ENCODE measurements at regions not wholly inside any gene's neighbourhood (a gene's known extent, or its start where the extent isn't known, plus 50 kb on each side); places are given as distances from the start of the nearest gene placed in this dataset.

DNA sequence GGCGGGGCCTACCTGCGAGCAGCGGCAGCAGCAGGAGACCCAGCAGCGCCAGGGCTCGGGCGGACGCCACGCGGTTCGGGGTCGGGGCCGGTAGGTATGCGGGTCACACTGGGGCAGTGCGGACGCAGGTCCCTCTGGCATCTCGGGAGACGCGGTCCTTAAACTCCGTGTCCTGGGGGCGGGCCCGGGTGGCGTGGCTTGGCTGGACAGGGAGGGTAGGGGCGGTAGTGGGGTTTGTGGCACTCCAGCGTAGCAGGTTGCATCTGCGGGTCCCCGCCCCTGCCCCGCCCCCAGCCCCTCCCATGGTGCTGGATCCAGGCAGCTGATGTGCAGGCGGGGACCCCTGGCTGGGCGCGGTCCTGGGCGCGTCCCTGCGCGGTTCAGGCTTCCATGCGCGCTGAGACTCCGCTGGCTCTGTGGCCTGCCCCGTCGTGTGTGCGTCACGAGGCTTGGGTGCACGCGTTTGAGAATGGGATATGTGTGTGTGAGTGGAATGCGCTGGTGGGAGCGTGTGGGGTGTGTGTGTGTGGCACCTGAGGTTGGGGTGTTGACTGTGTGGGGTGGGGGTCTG lies 96.1 kb downstream of the WTIP start:
- TF ChIP-seq, protein P1, sequence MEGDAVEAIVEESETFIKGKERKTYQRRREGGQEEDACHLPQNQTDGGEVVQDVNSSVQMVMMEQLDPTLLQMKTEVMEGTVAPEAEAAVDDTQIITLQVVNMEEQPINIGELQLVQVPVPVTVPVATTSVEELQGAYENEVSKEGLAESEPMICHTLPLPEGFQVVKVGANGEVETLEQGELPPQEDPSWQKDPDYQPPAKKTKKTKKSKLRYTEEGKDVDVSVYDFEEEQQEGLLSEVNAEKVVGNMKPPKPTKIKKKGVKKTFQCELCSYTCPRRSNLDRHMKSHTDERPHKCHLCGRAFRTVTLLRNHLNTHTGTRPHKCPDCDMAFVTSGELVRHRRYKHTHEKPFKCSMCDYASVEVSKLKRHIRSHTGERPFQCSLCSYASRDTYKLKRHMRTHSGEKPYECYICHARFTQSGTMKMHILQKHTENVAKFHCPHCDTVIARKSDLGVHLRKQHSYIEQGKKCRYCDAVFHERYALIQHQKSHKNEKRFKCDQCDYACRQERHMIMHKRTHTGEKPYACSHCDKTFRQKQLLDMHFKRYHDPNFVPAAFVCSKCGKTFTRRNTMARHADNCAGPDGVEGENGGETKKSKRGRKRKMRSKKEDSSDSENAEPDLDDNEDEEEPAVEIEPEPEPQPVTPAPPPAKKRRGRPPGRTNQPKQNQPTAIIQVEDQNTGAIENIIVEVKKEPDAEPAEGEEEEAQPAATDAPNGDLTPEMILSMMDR (IDR thresholded peaks at IDR 0.05): no peak
- DNase-seq: no peak
- no peaks in the 10 kb centered on the region for H3K9me3 ChIP-seq
- no peaks in the 10 kb centered on the region for H3K36me3 ChIP-seq (ENCODE audit: insufficient read depth in 1 of 2, low read depth in 1 of 2)
- H3K4me3 ChIP-seq: no peak overlapping the region
- intact Hi-C loops (cut with DNase I): no loop called here
- no peaks in the 10 kb centered on the region for H3K27me3 ChIP-seq (ENCODE audit: insufficient read depth in 3 of 3, low read length in 2 of 3)
- no peaks in the 10 kb centered on the region for H3K4me1 ChIP-seq
- WGBS, 3 donors: 8 to 11% (median 11%) methylated on average over 30 to 45 of the region's 45 CpGs
- ATAC-seq: no peak
- no peak overlapping the region for H3K27ac ChIP-seq

DNA sequence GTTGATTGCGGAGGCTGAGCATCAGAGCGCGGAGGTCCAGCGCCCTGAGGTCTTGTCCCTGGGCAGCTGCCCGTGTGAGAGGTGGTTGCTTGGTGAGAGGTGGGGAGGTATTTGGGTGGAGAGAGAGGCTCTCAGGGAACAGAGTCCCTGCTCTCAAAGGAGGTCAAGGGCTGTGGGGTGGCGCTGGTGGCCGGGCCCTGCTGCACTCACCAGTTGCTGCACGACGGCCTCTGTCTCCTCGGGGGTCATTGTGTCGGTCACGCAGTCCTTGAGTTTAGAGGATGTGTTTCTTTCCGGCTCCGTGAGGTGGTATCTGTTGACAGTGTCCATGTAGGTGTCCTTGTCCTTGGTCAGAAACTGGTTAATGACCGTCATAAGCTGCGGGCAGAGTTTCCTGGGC lies 95.5 kb downstream of the WTIP start:
- no peaks in the 10 kb centered on the region for H3K9me3 ChIP-seq

DNA sequence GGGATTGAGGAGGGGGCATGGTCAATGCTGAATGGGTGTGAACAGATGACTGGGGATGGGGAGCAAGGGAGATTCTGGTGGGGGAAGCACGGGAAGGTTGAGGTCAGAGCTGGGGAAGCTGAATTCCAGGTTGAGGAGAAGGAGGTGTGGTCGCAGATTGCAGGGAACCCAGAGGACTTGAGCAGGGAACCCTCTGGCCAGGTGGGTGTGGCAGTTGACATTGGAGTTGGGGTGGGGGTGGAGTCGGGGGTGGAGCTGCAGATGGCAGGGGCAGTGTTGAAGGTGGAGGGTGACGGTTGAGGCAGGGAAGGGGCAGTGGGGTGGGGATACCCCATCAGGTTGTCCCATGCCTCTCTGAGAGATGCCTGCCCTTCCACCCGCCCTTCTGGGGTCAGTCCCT lies 94.7 kb downstream of the WTIP start:
- 90 to 95% (median 92%) methylated on average over 5 of the region's 5 CpGs for WGBS, 3 donors
- no peaks in the 10 kb centered on the region for H3K36me3 ChIP-seq (ENCODE audit: insufficient read depth in 1 of 2, low read depth in 1 of 2)
- H3K4me3 ChIP-seq: no peak overlapping the region
- no peaks in the 10 kb centered on the region for H3K9me3 ChIP-seq
- H3K27me3 ChIP-seq (ENCODE audit: insufficient read depth in 3 of 3, low read length in 2 of 3): no peaks in the 10 kb centered on the region
- DNase-seq: no peak
- H3K4me1 ChIP-seq: no peaks in the 10 kb centered on the region
- no peak for ATAC-seq
- TF ChIP-seq, protein P1 (IDR thresholded peaks at IDR 0.05): no peak
- intact Hi-C loops (cut with DNase I): no loop called here
- no peak overlapping the region for H3K27ac ChIP-seq

More for the DNA sequence above, 95.5 kb downstream of the WTIP start:
- no peaks in the 10 kb centered on the region for H3K27me3 ChIP-seq (ENCODE audit: insufficient read depth in 3 of 3, low read length in 2 of 3)
- H3K4me3 ChIP-seq: no peak overlapping the region
- no peak for ATAC-seq
- intact Hi-C loops (cut with DNase I): no loop called here
- TF ChIP-seq, protein P1 (IDR thresholded peaks at IDR 0.05): no peak
- H3K36me3 ChIP-seq (ENCODE audit: insufficient read depth in 1 of 2, low read depth in 1 of 2): no peaks in the 10 kb centered on the region
- WGBS, 3 donors: 57 to 70% (median 63%) methylated on average over 16 of the region's 16 CpGs
- no peaks in the 10 kb centered on the region for H3K4me1 ChIP-seq
- no peak for DNase-seq
- H3K27ac ChIP-seq: no peak overlapping the region

DNA sequence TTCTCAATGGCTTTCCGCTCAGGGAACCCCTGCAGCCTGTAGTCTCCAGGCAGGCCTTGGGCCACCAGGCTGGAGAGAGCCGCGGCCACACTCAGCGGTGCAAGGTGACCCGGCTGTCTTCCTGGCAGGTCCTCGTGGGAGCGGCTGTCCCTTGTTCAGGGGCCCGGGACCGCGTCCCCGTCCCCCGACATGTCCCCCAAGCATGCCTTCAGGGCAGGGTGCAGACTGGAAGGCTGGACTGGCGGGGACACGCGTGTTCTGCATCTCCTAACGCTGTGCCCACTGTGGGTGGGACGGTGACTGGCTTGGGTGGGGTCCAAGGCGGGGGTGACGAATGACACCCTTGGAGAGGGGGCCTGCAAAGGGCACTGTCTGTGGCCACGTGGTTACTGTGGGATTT lies 93.6 kb downstream of the WTIP start:
- Histone ChIP-seq H3K4me1 (no peaks in the 10 kb centered on the region), H3K27me3 (ENCODE audit: insufficient read depth in 3 of 3, low read length in 2 of 3) (no peaks in the 10 kb centered on the region), H3K27ac (no peak overlapping the region), H3K36me3 (ENCODE audit: insufficient read depth in 1 of 2, low read depth in 1 of 2) (no peaks in the 10 kb centered on the region), H3K4me3 (no peak overlapping the region), H3K9me3 (peaks cover 3% of the 10 kb centered on the region)
- intact Hi-C loops (cut with DNase I): no loop called here
- 89 to 90% (median 90%) methylated on average over 17 to 20 of the region's 20 CpGs for WGBS, 3 donors
- no peak for ATAC-seq
- TF ChIP-seq, protein P1 (IDR thresholded peaks at IDR 0.05): no peak
- no peak for DNase-seq

DNA sequence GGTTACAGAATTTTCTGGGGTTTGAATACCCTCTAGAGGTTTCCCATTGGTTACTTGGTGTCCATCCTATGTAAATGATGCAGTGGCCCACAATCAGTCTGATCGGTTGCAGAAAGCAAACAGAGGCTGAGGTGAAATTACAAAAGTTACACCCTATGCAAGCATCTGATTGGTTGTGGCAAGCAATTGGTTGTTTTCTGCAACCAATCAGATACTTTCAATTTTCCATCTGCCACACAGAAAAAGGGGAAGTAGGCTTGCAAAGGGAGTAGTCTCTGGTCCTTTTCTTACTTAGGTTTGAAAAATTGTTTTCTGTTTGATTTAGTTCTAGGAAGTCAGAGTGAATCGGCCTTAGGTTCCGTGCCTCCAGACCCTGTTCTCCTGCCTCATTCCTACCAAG lies 93.1 kb downstream of the WTIP start:
- DNase-seq: no peak
- peaks cover 6% of the 10 kb centered on the region for H3K9me3 ChIP-seq
- H3K27ac ChIP-seq: no peak overlapping the region
- intact Hi-C loops (cut with DNase I): no loop called here
- TF ChIP-seq, protein P1 (IDR thresholded peaks at IDR 0.05): no peak
- H3K4me1 ChIP-seq: no peaks in the 10 kb centered on the region
- no peak for ATAC-seq
- H3K36me3 ChIP-seq (ENCODE audit: insufficient read depth in 1 of 2, low read depth in 1 of 2): no peaks in the 10 kb centered on the region
- no peaks in the 10 kb centered on the region for H3K27me3 ChIP-seq (ENCODE audit: insufficient read depth in 3 of 3, low read length in 2 of 3)
- 71 to 81% (median 72%) methylated on average over 3 of the region's 3 CpGs for WGBS, 3 donors
- H3K4me3 ChIP-seq: no peak overlapping the region
